GM19463 (cell line): ENCODE measurements at regions not wholly inside any gene's neighbourhood (a gene's known extent, or its start where the extent isn't known, plus 50 kb on each side); places are given as distances from the start of the nearest gene placed in this dataset.

Experiments used
- ATAC-seq: cut with Tn5 transposase; IDR thresholded peaks from one replicate; pipeline ENCODE4 v1.9.1; 2021; ENCODE audit warnings: mild to moderate bottlenecking, moderate library complexity; ENCODE audit not compliant: unreplicated experiment

GRCh38 chr1:184215274-184215925, 163.9 kb downstream of the TSEN15 start:
- no peak for ATAC-seq

DNA sequence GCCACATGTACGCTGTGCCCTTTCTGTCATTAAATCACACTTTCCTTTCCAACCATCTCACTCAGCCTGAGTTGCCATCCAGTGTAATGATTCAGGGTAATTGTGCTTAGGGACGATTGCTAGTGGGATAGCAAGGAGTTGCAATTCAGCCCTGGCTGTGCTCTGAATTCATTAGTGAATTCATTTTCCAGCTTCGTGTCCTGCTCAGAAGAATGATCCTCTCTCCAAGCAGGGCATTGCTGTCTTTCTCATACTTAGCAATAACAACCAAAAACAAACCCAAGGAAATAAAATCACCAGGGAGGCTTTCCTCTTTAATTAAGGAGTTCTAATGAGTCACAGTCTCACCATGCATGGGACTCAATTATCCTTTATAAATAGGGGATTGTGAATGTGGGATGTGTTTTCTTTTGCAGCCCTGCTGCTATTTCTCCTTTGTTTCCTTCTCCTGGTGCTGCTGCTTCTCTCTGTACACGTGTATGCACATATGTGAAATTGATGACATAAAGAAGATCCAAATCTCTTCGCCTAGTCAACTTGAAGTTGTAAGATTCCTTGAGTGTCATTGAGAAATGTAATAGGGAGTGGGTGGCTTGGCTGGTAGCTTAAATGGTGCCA, 167.0 kb downstream of the TSEN15 start:
- ATAC-seq: no peak

DNA sequence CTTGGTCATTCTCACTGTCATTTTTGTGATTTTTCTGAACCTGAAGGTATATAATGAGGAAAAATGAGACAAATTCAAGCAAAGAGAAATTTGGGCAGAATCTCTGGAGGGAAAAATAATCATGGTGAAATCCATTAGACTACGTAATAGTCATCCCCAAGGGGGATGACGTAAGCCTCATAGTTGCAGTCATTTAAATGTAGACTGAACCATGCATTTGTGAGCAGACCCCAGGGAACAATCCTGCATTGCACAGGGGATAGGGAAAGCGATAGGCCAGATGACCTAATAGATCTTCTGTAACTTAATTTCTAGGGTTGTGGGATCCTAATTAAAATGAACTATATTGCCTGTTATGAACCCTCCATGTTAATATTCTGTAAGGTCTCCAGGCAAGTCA, 167.4 kb upstream of the C1orf21 start:
- ATAC-seq: no peak

GRCh38 chr1:184219883-184220282, 166.9 kb upstream of the C1orf21 start:
- no peak for ATAC-seq

DNA sequence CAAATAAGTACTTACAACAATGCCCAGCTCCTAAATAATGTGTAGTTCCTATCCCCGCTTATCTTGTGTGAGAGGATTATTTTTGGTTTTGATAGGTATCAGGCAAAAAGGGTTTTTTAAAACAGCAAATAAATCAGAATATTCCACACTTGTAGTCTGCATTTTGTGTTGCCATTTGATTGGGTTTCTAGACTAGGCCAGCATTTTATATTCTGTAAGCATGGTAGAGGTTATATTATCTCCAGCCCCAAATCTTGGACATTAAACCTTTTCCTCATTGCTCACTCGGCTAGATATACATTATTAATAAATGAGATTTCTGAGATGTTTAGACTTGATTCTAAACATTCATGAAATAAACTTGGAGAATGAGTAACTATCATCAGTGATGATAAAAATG, 165.7 kb upstream of the C1orf21 start:
- ATAC-seq: no peak

DNA sequence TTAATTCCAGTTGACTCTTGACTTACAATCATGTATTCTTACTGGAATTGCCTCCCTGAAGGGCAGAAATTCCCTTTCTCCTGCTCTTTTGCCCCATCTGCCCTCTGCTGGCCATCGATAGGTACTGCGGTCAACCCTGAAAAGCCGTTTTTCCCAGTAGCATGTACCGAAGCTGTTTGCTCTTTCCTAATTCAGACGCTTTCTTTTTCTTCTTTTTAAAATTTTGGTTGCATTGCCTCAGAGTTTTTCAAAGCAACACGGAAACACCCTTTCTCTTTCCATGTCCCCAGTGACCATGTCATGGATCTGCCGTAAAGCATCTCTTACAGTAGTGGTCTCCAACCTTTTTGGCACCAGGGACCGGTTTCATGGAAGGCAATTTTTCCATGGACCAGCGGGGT, 164.2 kb upstream of the C1orf21 start:
- no peak for ATAC-seq

DNA sequence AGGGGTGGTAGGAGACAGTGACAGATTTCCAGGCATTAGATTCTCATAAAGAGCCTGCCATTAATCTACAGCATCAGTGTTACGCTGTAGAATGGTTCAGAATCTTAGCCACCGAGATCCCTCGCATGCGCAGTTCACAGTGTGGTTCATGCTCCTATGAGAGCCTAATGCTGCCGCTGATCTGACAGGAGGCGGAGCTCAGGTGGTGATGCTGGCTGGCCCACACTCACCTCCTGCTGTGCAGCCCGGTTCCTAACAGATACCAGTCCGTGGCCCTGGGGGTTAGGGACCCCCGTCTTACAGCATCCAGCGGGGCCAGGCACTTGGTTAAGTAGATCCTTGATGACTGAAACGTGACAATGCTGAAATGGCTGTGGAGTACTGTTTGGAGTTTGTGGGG, 163.6 kb upstream of the C1orf21 start:
- ATAC-seq: no peak

- ATAC-seq: no peak
Measured at GRCh38 chr1:184225283-184226099, 161.3 kb upstream of the C1orf21 start.

DNA sequence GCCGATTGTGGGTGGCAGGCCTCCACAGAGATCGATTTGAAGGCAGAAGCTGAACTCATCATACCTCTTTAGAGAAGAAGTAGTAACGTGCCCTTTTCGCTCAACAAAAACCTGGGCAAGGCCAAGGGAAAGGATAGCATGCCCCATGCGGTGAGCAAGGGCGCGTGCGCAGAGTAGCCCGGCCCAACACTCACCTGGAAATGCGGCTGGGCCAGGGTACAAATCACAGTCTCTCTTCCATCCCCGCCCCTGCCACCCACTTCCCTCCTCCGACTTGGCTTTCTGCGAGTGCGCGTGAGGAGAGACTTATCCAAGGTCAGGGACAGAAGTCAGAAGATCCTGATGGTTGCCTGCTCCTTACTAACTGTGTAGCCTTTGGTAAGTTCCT, 160.7 kb upstream of the C1orf21 start:
- ATAC-seq: no peak

- no peak for ATAC-seq
Measured at GRCh38 chr1:184228558-184228957, 158.3 kb upstream of the C1orf21 start.

DNA sequence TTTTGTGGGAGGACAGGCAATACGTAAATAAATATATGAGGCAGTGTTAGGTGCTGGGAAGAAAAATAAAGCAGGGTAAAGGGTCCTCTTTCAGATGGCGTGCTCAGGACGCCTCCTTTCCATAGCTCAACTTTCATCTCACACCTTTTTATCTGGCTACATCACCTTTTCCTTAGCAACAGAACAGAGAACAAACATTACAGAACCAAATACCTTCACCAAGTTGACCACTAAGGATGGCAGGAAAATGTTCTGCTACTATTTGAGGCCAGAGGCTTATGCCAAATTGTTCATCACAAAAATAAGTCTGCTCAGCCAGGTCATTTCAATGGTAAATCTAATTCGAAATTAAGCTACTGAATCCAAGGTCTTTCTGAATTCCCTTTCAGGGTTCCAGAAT, 149.2 kb upstream of the C1orf21 start:
- no peak for ATAC-seq

DNA sequence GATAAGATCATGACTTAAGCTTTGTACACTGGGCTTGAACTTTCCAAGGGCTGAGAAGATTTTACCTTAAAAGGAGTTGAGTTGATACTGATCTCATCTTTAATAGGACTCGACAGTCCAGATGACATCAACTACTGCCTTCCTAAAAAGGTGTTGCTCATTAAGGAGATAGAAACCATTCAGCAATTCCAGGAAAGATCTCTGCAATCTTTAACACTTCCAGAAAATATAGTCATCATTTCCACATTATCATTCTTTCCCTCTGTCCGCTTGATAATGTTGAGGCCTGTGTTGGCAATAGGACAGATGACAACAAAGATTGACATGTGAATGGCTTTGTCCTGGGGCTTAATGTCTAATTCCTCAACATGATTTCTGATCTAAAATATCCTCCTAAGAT, 145.4 kb upstream of the C1orf21 start:
- ATAC-seq: no peak

DNA sequence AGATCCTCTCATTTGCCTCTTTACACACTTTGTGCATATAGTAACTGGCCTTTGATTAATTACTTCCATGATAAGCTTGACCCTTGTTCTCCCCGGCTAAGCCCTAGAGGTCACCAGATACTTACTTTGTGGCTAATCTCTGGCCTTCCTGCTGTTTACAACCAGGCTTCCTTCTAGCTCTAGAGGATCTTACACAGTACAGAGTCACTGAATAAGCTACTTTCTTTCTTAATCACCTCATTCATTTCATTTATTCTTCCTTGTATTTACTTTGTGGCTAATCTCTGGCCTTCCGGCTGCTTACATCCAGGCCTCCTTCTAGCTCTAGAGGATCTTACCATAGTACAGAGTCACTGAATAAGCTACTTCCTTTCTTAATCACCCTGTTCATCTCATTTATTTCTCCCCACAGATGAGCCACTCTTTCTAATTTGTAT, 144.3 kb upstream of the C1orf21 start:
- no peak for ATAC-seq

GRCh38 chr1:184244962-184245361, 141.9 kb upstream of the C1orf21 start:
- ATAC-seq: no peak

DNA sequence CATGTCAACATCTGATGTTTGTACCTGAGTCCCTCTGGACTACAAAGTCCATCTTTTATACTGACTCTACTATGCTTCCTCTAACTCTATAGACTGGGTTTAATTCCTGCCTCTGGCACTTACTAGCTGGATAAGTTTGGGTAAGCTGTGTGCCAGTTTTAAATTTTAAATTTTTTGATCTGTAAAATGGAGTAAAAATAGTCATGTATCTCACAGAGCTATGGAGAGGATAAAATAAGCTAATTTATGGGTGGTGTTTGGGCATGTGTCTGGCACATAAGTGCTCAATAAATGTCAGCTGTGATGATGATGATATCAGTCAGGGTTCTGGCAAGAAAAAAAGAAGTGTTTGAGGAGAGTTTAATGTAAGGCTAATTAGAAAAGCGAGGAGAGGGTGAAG, 139.2 kb upstream of the C1orf21 start:
- ATAC-seq: no peak

GRCh38 chr1:184253921-184254320, 132.9 kb upstream of the C1orf21 start:
- no peak for ATAC-seq

GRCh38 chr1:184254849-184255248, 132.0 kb upstream of the C1orf21 start:
- ATAC-seq: no peak

DNA sequence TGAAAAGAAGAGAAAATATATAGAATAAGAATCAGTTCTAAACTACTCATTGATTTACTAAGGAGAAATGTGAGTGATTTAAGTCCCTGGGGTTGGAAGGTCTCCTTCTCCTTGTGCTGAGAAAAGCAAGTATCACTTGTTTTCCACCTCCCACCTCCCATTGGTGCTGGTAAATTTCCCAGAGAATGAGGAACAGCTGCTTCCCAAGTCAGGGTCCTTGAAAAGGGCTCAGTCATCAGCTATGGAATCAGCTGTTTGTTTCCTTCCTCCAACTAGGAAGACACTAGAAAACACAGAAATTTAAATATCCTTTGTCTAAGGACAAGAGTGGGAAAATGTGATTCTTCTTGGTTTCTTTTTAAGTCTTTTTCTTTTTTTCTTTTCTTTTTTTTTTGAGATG, 131.3 kb upstream of the C1orf21 start:
- ATAC-seq: no peak

DNA sequence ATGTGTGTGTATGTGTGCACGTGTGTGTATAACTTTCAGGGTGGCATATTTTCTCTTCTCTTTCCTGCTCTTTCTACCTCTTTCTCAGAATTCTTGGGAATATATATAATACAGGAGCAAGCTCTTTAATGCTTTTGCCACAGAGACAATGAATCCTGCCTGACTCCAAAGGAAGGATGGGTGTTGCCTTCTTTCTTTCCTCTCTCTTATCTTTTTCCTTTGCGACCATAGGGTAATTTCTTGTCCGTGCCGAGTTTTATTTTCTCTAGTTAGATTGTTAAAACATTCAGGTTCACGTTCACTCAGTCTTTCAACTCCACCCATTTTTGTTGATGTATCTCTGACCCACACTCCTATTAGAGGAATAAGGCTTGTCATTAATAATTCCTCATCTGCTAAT, 129.0 kb upstream of the C1orf21 start:
- ATAC-seq: no peak

- ATAC-seq: no peak
Measured at GRCh38 chr1:184258525-184258924, 128.3 kb upstream of the C1orf21 start.

- no peak for ATAC-seq
Measured at GRCh38 chr1:184260382-184260781, 126.4 kb upstream of the C1orf21 start.

GRCh38 chr1:184262109-184262508, 124.7 kb upstream of the C1orf21 start:
- ATAC-seq: no peak
